ENCODE measurements at regions not wholly inside any gene's neighbourhood (a gene's known extent, or its start where the extent isn't known, plus 50 kb on each side); places are given as distances from the start of the nearest gene placed in this dataset.

DNA sequence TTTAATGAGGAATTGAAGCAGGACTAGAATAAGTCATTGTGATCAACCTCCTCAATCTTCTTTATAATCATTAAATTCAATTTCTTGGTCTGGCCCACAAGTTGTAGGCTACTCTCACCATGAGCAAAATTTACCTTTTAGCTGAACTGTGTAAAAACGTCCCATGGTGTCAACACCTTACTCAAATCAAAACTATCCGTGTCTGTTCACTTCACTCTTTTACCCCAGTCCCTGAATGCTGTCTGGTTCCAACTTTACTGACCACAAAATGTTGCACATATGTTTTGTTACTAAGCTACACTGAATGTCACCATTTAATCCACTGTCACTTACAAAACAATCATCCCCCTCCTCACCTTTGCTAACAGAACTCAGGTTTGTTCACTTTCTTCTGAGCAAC is 951.6 kb upstream of the SLC39A10 start:
- Histone ChIP-seq H3K27me3 (replicated peaks; ENCODE audit: insufficient read depth, low read depth, low read length, poor library complexity) (no peaks in the 10 kb centered on the region), H3K9me3 (ENCODE audit: low read depth, low read length, poor library complexity, severe bottlenecking) (no peaks in the 10 kb centered on the region), H3K27ac (ENCODE audit: low read depth, low read length, poor library complexity, severe bottlenecking) (no peak overlapping the region), H3K36me3 (ENCODE audit: insufficient read depth, low read length, poor library complexity, severe bottlenecking) (no peaks in the 10 kb centered on the region), H3K4me1 (ENCODE audit: insufficient read depth, low read length, poor library complexity, severe bottlenecking) (no peaks in the 10 kb centered on the region), H3K4me3 (ENCODE audit: low read depth, low read length, poor library complexity, severe bottlenecking) (no peak overlapping the region)
- TF ChIP-seq, protein P1, sequence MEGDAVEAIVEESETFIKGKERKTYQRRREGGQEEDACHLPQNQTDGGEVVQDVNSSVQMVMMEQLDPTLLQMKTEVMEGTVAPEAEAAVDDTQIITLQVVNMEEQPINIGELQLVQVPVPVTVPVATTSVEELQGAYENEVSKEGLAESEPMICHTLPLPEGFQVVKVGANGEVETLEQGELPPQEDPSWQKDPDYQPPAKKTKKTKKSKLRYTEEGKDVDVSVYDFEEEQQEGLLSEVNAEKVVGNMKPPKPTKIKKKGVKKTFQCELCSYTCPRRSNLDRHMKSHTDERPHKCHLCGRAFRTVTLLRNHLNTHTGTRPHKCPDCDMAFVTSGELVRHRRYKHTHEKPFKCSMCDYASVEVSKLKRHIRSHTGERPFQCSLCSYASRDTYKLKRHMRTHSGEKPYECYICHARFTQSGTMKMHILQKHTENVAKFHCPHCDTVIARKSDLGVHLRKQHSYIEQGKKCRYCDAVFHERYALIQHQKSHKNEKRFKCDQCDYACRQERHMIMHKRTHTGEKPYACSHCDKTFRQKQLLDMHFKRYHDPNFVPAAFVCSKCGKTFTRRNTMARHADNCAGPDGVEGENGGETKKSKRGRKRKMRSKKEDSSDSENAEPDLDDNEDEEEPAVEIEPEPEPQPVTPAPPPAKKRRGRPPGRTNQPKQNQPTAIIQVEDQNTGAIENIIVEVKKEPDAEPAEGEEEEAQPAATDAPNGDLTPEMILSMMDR (conservative IDR thresholded peaks at IDR 0.05; ENCODE audit: low read depth, low read length) = no peak
- TF ChIP-seq EZH2 (IDR thresholded peaks at IDR 0.05; ENCODE audit: borderline replicate concordance, low read depth, low read length, poor library complexity, severe bottlenecking) = no peak
- no TSS peak for BruUV-seq (replicated peaks)
- ChIA-PET POLR2A (ENCODE audit: low non-redundant PET) (no interaction called here), CTCF (no interaction called here)
- no peak for DNase-seq (ENCODE audit: low spot score)
- intact Hi-C loops (cut with micrococcal nuclease; ENCODE audit: unreplicated experiment) = no loop called here

DNA sequence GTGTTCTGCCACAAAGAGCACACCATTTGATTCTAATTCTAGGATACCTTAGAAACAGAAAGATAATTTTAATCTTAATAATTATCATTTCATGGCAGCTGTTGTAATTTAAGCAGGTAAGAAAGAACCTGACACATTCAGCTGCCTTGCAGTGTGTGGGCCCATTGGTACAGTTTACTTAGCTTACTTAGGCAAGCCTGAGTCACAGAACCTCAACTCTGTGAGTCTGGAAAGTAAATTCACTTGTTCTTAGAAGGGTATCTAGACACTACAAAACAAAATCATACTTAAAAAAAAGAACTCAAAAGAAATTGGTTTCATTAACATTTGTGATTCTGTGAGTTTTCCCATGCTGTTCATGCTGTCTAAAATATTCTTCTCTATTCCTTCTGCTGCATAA is 956.3 kb upstream of the SLC39A10 start:
- no peak for DNase-seq (ENCODE audit: low spot score)
- POLR2A ChIA-PET (ENCODE audit: low non-redundant PET) = no interaction called here
- CTCF ChIA-PET = no interaction called here
- no TSS peak for BruUV-seq (replicated peaks)
- Histone ChIP-seq H3K27ac (ENCODE audit: low read depth, low read length, poor library complexity, severe bottlenecking) (no peak overlapping the region), H3K27me3 (replicated peaks; ENCODE audit: insufficient read depth, low read depth, low read length, poor library complexity) (no peaks in the 10 kb centered on the region), H3K36me3 (ENCODE audit: insufficient read depth, low read length, poor library complexity, severe bottlenecking) (no peaks in the 10 kb centered on the region), H3K4me3 (ENCODE audit: low read depth, low read length, poor library complexity, severe bottlenecking) (no peak overlapping the region), H3K9me3 (ENCODE audit: low read depth, low read length, poor library complexity, severe bottlenecking) (no peaks in the 10 kb centered on the region), H3K4me1 (ENCODE audit: insufficient read depth, low read length, poor library complexity, severe bottlenecking) (no peaks in the 10 kb centered on the region)
- TF ChIP-seq, protein P1 (conservative IDR thresholded peaks at IDR 0.05; ENCODE audit: low read depth, low read length) = no peak
- no peak for TF ChIP-seq EZH2 (IDR thresholded peaks at IDR 0.05; ENCODE audit: borderline replicate concordance, low read depth, low read length, poor library complexity, severe bottlenecking)
- intact Hi-C loops (cut with micrococcal nuclease; ENCODE audit: unreplicated experiment) = no loop called here

DNA sequence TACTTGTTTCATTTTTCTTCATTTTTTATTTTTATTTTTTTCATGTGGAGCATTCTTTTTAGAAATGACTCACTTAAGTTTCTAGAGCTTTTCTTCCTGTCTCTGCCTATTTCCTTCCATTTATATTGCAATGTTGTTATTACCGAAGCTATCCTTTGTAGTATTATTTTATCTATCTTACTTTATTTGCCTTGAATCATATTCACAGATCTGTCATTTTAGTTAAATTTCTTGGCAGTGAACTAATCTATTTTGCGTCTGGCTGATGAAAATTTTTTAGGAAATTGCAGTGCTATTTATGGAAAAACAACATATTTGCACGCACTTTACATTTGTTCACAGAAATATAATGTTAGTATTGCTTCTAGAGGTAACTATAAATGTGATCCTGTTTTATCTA is 956.9 kb upstream of the SLC39A10 start:
- intact Hi-C loops (cut with micrococcal nuclease; ENCODE audit: unreplicated experiment) = no loop called here
- H3K4me3 ChIP-seq (ENCODE audit: low read depth, low read length, poor library complexity, severe bottlenecking) = no peak overlapping the region
- POLR2A ChIA-PET (ENCODE audit: low non-redundant PET) = no interaction called here
- BruUV-seq (replicated peaks) = no TSS peak
- no peaks in the 10 kb centered on the region for H3K36me3 ChIP-seq (ENCODE audit: insufficient read depth, low read length, poor library complexity, severe bottlenecking)
- TF ChIP-seq, protein P1 (conservative IDR thresholded peaks at IDR 0.05; ENCODE audit: low read depth, low read length) = no peak
- no peak for TF ChIP-seq EZH2 (IDR thresholded peaks at IDR 0.05; ENCODE audit: borderline replicate concordance, low read depth, low read length, poor library complexity, severe bottlenecking)
- DNase-seq (ENCODE audit: low spot score) = no peak
- no peaks in the 10 kb centered on the region for H3K27me3 ChIP-seq (replicated peaks; ENCODE audit: insufficient read depth, low read depth, low read length, poor library complexity)
- no peaks in the 10 kb centered on the region for H3K9me3 ChIP-seq (ENCODE audit: low read depth, low read length, poor library complexity, severe bottlenecking)
- H3K27ac ChIP-seq (ENCODE audit: low read depth, low read length, poor library complexity, severe bottlenecking) = no peak overlapping the region
- H3K4me1 ChIP-seq (ENCODE audit: insufficient read depth, low read length, poor library complexity, severe bottlenecking) = no peaks in the 10 kb centered on the region
- CTCF ChIA-PET = no interaction called here
